Right hindlimb (tissue), 1 donor: ENCODE measurements at regions not wholly inside any gene's neighbourhood (a gene's known extent, or its start where the extent isn't known, plus 50 kb on each side); places are given as distances from the start of the nearest gene placed in this dataset.

Experiments used
- DNase-seq: peaks from one replicate; pipeline ENCODE4 v3.0.0-alpha.2; 2018

GRCh38 chr5:68954618-68954910, 139.2 kb upstream of the SLC30A5 start:
- DNase-seq, result no peak

GRCh38 chr5:68957591-68957990, 136.2 kb upstream of the SLC30A5 start:
- DNase-seq, result no peak

DNA sequence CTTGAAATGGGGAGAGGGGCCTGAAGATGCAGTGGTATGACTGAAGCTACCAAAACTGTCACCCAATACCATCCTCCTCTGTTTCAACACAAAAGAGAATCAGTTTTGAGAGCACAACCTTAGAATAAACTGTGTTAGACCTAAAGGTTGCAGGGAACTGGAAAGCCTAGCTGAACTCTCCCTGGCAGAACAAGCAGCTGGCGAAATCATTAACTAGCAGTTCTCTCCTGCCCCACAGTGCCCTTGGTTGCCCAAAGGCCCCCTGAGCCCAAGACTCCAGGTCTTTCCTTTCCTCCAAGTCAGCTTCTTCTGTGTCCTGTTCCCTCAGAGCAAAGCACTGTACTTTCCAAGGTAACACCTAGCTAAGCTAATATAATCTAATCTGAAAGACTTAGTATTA, 135.4 kb upstream of the SLC30A5 start:
- DNase-seq, result no peak

DNA sequence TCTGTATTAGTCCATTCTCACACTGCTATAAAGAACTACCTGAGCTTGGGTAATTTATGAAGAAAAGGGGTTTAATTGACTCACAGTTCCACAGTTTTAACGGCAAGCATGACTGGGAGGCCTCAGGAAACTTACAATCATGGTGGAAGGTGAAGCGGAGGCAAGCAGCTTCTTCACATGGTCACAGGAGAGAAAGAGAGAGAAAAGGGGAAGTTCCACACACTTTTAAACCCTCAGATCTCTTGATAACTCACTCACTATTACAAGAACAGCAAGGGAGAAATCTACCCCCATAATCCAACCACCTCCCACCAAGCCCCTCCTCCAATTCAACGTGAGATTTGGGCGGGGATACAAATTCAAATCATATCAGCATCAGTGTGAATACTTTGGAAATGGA, 133.4 kb upstream of the SLC30A5 start:
- no peak for DNase-seq

DNA sequence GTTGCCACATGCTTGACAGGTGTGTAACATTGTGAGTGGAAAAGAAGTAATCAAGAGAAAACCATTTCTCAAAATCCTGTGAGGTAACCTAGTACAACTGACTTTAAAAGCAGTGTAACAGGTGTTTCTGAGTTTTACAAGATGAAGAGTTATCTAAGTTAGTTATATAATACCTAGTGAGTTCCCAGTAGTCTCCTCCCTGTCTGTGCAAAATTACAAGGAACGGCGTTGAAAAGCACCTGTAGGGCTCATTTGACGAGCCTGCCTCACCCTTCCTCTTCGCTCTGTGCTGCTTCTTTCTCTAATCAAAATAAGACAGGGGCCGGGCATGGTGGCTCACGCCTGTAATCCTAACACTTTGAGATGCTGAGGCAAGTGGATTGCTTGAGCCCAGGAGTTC, 132.9 kb upstream of the SLC30A5 start:
- no peak for DNase-seq

DNA sequence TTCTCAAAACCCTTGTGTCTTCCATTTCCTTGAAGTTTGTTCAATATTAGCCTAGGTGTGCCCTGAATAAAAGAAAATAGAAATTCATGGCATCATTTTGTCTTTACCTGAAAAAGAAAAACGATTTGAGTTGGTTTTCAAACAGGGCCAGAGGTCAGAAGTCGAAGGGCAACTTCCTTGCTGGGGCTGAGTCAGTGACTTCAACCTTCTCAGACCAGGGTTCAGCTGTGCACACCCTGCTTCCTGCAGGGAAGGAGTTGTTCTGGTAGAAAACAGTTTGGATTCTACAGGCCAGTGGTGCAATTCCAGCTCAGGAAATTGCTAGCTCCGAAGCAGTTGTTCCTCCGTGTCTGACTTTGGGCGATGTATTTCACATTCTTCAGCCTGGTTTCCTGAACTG, 132.1 kb upstream of the SLC30A5 start:
- DNase-seq, result no peak

DNA sequence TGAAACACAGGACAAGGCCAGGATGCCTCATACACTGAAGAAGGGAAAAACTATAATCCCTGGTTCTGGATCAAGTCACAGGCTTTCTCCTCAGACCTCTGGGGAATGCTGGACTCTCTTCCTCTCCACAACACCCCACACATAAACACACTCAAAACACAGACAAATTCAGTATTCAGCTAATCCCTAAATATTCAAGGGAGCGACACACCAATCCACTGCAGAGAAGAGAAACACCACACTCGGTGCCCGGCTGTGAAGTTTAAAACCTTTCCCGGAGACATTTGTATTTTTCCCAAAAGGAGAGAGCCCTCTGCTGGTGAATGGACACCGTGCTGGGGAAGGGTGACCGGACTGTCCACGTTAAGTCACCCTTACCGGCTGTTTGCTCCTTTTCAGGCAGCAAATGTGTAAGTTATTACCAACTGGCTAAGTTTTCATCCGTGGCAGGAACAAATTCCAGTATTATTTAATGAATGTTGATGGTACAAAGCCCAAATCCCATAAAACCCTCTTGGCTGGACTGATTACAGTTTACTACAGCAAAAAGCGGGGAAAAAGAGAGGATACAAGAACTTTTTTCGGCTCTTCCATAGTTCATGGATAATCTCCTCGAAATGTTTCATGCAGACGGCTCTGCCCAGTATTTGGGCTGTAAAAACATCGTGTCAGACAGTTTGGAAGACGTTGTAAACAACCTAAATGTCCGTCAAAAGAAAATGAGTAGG, 130.9 kb upstream of the SLC30A5 start:
- peak; percentile 81 for DNase-seq

DNA sequence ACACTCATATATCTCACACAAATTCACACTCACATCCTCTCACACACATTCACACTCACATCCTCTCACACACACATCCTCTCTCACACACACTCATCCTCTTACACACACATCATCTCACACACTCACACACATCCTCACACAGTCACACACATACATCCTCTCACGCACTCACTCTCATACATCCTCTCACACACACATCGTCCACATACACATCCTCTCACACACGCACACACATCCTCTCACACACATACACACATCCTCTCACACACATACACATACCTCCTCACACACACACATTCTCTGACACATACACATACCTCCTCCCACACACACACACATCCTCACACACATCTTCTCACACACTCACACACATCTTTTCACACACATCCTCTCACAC, 129.1 kb upstream of the SLC30A5 start:
- no peak for DNase-seq

DNA sequence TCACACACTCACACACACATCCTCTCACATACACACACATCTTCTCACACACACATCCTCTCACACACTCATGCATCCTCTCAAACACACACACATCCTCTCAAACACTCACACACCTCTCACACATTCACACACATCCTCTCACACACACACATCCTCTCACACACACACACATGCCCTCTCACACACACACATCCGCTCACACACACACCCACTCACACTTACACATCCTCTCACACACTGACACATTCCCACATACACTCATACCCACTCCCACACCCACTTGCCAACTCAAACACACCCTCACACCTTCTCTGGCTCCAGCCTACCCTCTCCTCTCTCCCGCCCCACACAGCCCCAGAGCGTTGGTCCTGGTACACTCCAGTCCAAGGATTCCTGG, 127.9 kb upstream of the SLC30A5 start:
- DNase-seq, result no peak

DNA sequence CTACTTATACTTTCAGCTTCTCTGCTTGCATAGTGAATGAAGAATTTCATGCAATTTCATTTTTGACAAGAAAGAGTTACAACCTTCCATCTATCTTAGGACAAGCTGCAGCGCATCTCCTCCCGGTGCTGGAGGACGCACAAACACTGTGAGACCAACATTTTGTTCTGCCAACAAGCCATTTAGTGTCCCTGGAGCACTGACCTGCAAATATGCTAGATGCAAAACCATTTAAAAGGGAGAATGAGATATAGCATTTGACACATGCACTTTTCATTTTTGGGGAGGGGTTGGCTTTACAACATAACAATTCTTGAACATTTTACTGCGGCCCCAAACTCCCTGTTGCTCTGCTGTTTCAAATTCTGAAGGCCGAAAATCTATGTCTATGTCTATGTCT, 127.2 kb upstream of the SLC30A5 start:
- no peak for DNase-seq

DNA sequence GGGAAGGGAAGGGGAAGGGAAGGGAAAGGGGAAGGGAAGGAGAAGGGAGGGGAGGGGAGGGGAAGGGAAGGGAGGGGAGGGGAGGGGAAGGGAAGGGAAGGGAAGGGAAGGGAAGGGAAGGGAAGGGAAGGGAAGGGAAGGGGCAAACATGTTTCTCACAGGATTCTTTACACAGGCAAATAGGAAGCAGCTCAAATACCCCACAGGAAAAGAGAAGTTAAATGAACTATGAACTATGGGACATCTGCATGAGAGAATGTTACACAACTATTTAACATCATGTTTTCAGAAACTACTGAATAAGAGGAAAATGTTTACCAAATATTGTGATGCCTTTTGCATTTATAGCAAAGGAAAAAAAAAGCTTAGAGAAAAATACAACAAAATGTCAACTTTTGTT, 125.4 kb upstream of the SLC30A5 start:
- DNase-seq, result no peak

DNA sequence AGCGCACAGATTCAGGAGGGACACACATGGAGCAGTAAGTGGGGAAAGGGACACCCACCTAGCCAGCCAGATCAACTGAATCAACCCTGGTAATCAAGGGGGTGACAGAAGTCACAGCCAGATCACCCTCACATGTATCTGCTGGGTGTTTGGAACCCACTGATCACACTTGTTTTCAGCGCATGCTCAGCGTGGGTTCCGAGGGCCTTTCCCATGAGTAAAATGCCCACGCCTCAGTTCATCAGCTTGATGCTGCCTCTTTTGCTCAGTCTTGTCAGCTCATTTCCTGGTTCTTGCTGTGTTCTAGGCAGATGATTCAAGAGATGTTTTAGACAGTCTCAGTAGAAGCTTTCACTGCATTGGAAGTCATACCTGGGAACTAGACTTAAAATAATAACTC, 123.2 kb upstream of the SLC30A5 start:
- DNase-seq, result no peak

- no peak for DNase-seq
Measured at GRCh38 chr5:68973696-68974095, 120.1 kb upstream of the SLC30A5 start.

DNA sequence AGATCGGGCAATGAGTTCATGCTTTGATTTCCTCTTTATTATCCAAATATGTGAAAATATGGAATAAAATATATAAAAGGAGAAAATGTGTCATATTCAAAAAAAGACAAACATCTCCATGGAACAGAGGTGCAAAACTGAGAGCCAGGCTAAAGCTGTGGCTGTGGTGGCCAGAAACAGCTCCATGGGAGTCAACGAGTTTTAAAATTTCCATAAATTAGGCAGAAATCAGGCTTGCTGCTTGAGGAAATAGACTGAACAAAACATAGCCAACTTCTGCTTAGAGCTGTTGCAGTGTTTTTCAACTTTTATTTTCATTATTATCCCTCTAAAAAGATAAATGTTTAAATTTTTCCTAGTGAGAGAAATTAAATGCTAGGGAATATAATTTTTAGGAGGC, 110.8 kb upstream of the SLC30A5 start:
- no peak for DNase-seq

GRCh38 chr5:68983959-68984358, 109.9 kb upstream of the SLC30A5 start:
- no peak for DNase-seq

DNA sequence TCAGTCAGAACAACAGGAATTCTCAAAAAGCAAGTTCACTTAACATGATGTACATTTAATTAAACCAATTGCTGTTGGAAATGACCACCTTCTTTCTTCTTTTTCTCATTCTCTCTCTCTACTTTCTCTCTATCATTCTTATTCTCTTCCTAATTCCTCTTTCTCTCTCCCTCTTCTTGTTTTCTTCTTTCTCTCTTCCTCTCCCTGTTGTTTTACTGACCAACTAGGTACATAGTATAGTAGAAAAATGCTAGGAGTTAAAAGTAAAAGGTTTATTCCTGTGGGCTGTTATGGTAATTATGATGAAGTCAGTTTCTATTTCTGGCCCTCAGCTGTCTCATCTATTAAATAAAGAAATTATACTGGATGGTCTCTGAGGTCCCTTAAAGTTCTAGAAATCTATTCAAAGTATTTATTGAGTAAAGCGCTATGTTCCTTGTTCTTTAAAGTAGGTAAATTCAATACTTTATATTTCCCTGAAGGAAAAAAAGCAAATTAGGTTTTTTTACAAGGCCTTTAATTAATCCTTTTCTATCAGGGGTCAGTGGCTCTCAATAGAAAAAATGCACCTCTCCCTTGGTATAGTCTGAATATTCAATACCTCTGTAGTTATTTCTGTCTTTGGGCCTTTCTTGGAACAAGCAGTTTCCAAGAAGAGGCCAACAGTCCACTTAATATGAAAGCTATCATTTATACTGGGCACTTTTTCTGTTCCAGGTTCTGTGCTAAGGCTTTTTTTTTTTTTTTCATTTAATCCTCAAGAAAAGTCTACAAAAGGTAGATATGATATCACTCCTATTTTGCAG, 102.3 kb upstream of the SLC30A5 start:
- no peak for DNase-seq

DNA sequence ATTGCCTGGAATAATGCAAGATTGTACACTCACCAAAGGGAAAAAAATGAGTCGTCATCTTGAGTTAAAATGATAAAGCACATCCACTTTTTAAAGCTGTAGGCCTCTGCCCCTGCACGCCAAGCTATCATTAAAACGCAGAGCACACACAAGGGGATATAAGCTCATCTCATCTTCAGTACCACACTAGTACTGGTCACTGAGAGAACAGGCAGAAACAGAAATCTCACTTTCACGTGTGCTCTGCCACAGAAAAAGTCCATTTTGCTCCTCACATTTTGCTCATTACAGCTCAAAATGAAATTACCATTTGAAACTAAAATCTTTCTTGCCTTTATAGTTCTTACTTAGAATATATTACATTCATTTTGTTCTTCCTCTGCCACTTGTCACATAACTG, 99.2 kb upstream of the SLC30A5 start:
- DNase-seq, result no peak

GRCh38 chr5:68995845-68996545, 97.8 kb upstream of the SLC30A5 start:
- no peak for DNase-seq

DNA sequence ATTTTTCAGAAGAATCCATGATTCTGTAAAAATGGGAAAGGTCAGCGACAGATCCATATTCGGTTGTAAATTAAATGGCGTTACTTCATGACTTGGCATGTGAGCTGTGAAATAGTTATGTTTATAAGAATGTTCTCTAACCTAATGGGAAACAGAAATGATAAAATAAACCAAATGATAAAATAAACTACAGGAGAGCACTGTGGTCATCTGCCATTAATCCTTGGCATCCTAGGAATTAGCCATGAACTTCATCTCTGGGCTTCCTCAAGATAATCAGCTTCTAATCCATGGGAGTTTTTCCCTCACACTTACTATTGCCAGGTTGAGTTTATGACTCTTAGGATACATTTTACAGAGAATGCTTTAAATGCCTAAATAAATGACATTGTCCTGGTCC, 94.6 kb upstream of the SLC30A5 start:
- no peak for DNase-seq

DNA sequence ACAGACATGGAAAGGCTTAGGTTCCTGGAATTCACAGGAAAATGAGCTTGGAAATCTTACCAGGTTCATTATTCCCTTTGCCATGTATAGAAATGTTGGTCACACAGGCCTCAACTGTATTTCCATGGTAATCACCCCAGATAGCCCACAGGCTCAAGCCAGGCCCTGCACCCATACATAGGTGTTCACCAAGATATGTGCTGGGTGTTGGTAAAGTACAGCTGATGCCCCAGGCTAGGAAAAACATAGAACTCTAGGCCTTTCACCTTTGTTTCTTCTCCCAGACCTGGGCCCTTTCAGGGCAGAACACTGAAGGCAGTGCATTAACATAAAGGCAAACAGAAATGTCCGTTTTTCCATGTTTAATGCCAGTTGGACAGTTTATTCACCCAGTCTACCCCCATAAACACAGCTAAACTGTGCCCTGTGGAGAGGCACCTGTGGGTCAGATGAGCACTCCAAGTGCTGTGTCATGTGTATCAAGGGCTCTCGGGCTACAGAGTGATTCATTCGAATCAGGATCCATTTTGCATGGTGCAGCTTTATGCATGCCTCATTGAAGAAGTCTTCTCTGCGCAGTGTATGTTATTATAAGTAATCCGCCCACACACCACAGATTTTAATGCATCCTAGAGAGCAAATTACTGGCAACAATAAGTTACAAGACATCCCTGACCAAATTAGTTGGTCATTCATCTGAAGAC, 93.4 kb upstream of the SLC30A5 start:
- DNase-seq, result no peak

DNA sequence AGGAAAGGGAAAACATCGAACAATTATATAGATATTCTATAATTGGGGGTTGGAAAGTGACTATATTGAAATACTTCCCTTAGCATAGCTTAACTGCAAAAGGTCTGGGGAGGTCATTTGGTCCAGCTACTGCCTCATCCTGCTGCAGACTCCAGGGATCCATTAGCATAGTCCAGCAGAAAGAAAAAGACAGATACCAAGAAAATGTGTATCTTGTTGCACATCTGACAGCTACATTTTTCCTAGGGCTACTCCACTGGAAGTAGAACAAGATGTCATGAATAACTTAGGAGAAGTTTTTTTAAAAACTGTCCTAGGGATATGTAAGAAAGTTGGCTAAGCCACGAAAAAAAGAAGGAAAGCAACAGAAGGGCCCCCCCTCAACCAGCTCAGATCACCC, 92.9 kb upstream of the SLC30A5 start:
- DNase-seq, result no peak

DNA sequence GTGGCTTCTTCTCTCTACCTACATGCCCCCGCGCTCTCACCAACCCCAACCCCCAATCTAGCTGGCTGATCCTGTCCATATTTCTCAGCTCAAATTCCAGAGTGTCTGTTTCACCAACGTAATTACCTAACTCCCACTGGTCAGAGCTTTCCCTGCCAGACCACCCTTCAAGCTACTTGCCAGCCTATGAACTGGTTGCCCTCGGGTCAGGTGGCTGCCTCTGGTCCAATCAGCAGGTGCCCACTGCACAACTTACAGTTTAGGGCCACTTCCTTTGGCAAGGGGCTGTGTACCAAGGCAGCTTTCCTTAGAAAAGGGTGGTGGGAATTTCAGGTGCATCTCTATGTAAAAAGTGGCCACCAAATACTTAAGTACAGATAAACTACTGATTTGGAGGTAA, 92.2 kb upstream of the SLC30A5 start:
- no peak for DNase-seq

DNA sequence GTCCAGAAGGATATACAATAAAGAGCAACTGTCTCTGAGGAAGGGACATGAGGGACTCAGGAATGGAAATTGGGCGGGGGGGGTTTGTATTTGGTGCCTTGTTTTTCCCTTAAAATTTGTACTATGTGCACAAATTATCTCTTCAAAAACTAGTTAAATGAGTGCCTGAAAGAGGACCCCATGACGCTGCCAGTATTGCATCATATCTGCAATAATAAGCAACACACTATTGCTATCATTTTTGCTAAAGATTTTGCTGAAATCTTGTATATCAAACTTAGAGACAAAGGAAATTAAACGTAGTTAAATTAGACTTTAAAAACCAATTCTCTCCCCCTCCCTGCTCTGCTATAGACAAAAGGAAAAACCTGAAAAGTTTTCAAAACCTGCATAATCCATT, 89.7 kb upstream of the SLC30A5 start:
- no peak for DNase-seq

DNA sequence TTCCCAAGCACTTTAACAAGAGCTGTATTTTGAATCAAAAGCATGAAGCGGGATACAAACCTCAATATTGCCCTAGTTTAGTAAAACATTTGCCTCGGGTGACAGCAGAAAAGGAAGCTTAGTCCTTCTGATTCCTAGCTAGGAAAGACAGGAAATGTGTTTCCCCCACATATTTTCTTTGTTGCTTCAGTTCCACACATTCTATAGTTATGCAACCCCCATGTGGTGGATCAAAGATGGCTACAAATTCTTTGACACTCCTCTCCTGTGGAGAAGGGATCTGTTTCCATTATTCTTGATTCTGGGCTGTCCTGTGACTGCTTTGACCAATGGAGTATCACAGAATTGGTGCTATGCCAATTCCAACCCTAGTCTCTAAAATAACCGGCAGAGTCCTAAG, 89.1 kb upstream of the SLC30A5 start:
- DNase-seq, result no peak
